Fibroblast of villous mesenchyme (primary cell): ENCODE measurements at regions not wholly inside any gene's neighbourhood (a gene's known extent, or its start where the extent isn't known, plus 50 kb on each side); places are given as distances from the start of the nearest gene placed in this dataset.
A peak's percentile ranks its signal among the peaks of the same experiment; 100 is the strongest.
"Not testable (repeated sequence)": the region's sequence is repeated elsewhere in the genome, so short reads cannot be mapped to it uniquely, and the experiment has no call there.

Experiments
- DNase-seq: peaks from one replicate; pipeline ENCODE4 v3.0.0-alpha.2; 2010; ENCODE audit warnings: low read depth
- H3K4me3 ChIP-seq: 2 replicates; pipeline ENCODE4 v1.5.1; 2011; ENCODE audit warnings: low read depth, mild to moderate bottlenecking, low read length
- CTCF ChIP-seq: IDR thresholded peaks from 2 replicates; pipeline ENCODE4 v1.5.1; 2012; ENCODE audit warnings: low read depth, mild to moderate bottlenecking, low read length; ENCODE audit not compliant: insufficient read depth

- no peak for DNase-seq
- no peak overlapping the region for H3K4me3 ChIP-seq
- no peak for TF ChIP-seq CTCF
These were observed 110.8 kb upstream of the GREM2 start for GRCh38 chr1:240722788-240723187.

GRCh38 chr1:240720976-240721375, 109.0 kb upstream of the GREM2 start:
- DNase-seq, result no peak
- no peak overlapping the region for H3K4me3 ChIP-seq
- TF ChIP-seq CTCF, result no peak

- H3K4me3 ChIP-seq, result no peak overlapping the region
- no peak for TF ChIP-seq CTCF
- DNase-seq, result peak; percentile 61
These were observed 108.2 kb upstream of the GREM2 start for GRCh38 chr1:240719953-240720700.

GRCh38 chr1:240716538-240716937, 104.6 kb upstream of the GREM2 start:
- not testable (repeated sequence) for H3K4me3 ChIP-seq, DNase-seq

GRCh38 chr1:240714568-240715292, 102.8 kb upstream of the GREM2 start:
- no peak for DNase-seq
- TF ChIP-seq CTCF, result no peak
- no peak overlapping the region for H3K4me3 ChIP-seq

GRCh38 chr1:240712014-240712731, 100.2 kb upstream of the GREM2 start:
- TF ChIP-seq CTCF, result no peak
- H3K4me3 ChIP-seq, result no peak overlapping the region
- no peak for DNase-seq

- no peak for DNase-seq
- H3K4me3 ChIP-seq, result no peak overlapping the region
- TF ChIP-seq CTCF, result no peak
These were observed 99.1 kb upstream of the GREM2 start for GRCh38 chr1:240711020-240711419.
